ENCODE measurements at regions not wholly inside any gene's neighbourhood (a gene's known extent, or its start where the extent isn't known, plus 50 kb on each side); places are given as distances from the start of the nearest gene placed in this dataset.
"Not testable (repeated sequence)": the region's sequence is repeated elsewhere in the genome, so short reads cannot be mapped to it uniquely, and the experiment has no call there.

GRCh38 chr12:14236641-14237040 is 128.8 kb upstream of the ATF7IP start:
- H3K4me3 Mint-ChIP-seq; ATAC-seq (replicated peaks); DNase-seq; H3K27me3 Mint-ChIP-seq; H3K27ac Mint-ChIP-seq; H3K9me3 Mint-ChIP-seq; H3K36me3 Mint-ChIP-seq (ENCODE audit: insufficient read depth): not testable (repeated sequence)
- H3K4me1 Mint-ChIP-seq (ENCODE audit: low read depth in 2 of 2) = peaks cover 12 to 19% of the 10 kb centered on the region in 2 donors

- no peak for DNase-seq
- Mint-ChIP-seq H3K27me3 (no peaks in the 10 kb centered on the region), H3K27ac (no peak overlapping the region), H3K4me1 (ENCODE audit: low read depth in 2 of 2) (peaks cover 12 to 19% of the 10 kb centered on the region in 2 donors), H3K36me3 (ENCODE audit: insufficient read depth) (peaks cover 3% of the 10 kb centered on the region), H3K9me3 (no peaks in the 10 kb centered on the region), H3K4me3 (no peak overlapping the region)
- ATAC-seq (replicated peaks) = peak; percentile 51
Measured at GRCh38 chr12:14238221-14238792, 127.2 kb upstream of the ATF7IP start.

GRCh38 chr12:14239350-14239934 is 126.0 kb upstream of the ATF7IP start:
- Mint-ChIP-seq H3K9me3 (peaks cover 0 to 2% of the 10 kb centered on the region in 2 donors), H3K4me3 (peak overlapping the region; percentile 79 to 84), H3K27me3 (no peaks in the 10 kb centered on the region), H3K4me1 (ENCODE audit: low read depth in 2 of 2) (peaks cover 12 to 19% of the 10 kb centered on the region in 2 donors), H3K27ac (peak overlapping the region; percentile 72 to 86), H3K36me3 (ENCODE audit: insufficient read depth) (peaks cover 3% of the 10 kb centered on the region)
- DNase-seq (peak in 1 of 3 experiments; percentile 7), ATAC-seq (replicated peaks) (peak; percentile 81)

GRCh38 chr12:14239935-14240872 is 125.3 kb upstream of the ATF7IP start:
- no peak for DNase-seq
- ATAC-seq (replicated peaks) = peak; percentile 41

GRCh38 chr12:14240873-14241220 is 124.6 kb upstream of the ATF7IP start:
- peaks cover 12 to 19% of the 10 kb centered on the region in 2 donors for H3K4me1 Mint-ChIP-seq (ENCODE audit: low read depth in 2 of 2)
- DNase-seq = no peak
- no peak for ATAC-seq (replicated peaks)
- no peaks in the 10 kb centered on the region for H3K27me3 Mint-ChIP-seq
- H3K27ac Mint-ChIP-seq = peak overlapping the region; percentile 26 to 86
- H3K9me3 Mint-ChIP-seq = peaks cover 0 to 2% of the 10 kb centered on the region in 2 donors
- H3K4me3 Mint-ChIP-seq = peak overlapping the region; percentile 79 to 84
- peaks cover 3% of the 10 kb centered on the region for H3K36me3 Mint-ChIP-seq (ENCODE audit: insufficient read depth)

More at GRCh38 chr12:14239935-14240872, 125.3 kb upstream of the ATF7IP start:
- H3K27ac Mint-ChIP-seq = peak overlapping the region; percentile 72 to 86
- H3K27me3 Mint-ChIP-seq = no peaks in the 10 kb centered on the region
- H3K36me3 Mint-ChIP-seq (ENCODE audit: insufficient read depth) = peaks cover 3% of the 10 kb centered on the region
- H3K4me3 Mint-ChIP-seq = peak overlapping the region; percentile 79 to 84
- H3K9me3 Mint-ChIP-seq = peaks cover 0 to 2% of the 10 kb centered on the region in 2 donors
- H3K4me1 Mint-ChIP-seq (ENCODE audit: low read depth in 2 of 2) = peaks cover 12 to 19% of the 10 kb centered on the region in 2 donors

DNA sequence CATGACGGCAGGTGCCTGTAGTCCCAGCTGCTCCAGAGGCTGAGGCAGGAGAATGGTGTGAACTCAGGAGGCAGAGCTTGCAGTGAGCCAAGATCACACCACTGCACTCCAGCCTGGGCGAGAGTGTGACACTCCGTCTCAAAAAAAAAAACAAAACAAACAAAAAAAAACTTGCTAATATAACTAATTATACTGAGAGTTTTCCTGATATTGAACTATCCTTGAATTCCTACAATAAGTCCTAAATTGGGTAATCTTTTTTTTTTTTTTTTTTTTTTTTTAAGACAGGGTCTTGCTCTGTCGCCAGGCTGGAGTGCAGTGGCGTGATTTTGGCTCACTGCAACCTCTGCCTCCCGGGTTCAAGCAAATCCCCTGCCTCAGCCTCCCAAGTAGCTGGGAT is 122.7 kb upstream of the ATF7IP start:
- not testable (repeated sequence) for DNase-seq; H3K36me3 Mint-ChIP-seq (ENCODE audit: insufficient read depth); H3K27me3 Mint-ChIP-seq; ATAC-seq (replicated peaks); H3K4me3 Mint-ChIP-seq; H3K9me3 Mint-ChIP-seq; H3K27ac Mint-ChIP-seq
- H3K4me1 Mint-ChIP-seq (ENCODE audit: low read depth in 2 of 2) = peaks cover 12 to 19% of the 10 kb centered on the region in 2 donors

DNA sequence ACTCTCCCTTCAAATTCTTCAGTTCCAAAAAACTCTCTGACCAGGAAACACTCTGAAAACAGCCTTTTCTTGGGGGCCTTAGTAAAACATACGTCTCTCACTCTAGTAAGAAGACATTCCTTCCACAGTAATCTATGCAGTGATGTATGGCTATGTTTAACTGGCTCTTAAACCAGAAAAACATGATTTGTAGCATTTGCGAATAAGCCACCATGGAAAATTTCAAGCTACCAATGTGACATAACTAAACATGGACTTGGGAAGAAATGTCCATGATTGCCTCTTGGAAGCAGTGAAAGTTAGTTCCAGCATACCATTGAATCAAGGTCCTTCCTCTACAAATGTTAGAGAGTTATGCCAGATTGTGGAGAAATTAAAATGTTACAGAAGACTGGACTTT is 121.5 kb upstream of the ATF7IP start:
- Mint-ChIP-seq H3K4me1 (ENCODE audit: low read depth in 2 of 2) (peaks cover 12 to 19% of the 10 kb centered on the region in 2 donors), H3K27me3 (no peaks in the 10 kb centered on the region), H3K27ac (no peak overlapping the region), H3K36me3 (ENCODE audit: insufficient read depth) (no peaks in the 10 kb centered on the region), H3K4me3 (no peak overlapping the region), H3K9me3 (peaks cover 0 to 2% of the 10 kb centered on the region in 2 donors)
- no peak for ATAC-seq (replicated peaks)
- no peak for DNase-seq

DNA sequence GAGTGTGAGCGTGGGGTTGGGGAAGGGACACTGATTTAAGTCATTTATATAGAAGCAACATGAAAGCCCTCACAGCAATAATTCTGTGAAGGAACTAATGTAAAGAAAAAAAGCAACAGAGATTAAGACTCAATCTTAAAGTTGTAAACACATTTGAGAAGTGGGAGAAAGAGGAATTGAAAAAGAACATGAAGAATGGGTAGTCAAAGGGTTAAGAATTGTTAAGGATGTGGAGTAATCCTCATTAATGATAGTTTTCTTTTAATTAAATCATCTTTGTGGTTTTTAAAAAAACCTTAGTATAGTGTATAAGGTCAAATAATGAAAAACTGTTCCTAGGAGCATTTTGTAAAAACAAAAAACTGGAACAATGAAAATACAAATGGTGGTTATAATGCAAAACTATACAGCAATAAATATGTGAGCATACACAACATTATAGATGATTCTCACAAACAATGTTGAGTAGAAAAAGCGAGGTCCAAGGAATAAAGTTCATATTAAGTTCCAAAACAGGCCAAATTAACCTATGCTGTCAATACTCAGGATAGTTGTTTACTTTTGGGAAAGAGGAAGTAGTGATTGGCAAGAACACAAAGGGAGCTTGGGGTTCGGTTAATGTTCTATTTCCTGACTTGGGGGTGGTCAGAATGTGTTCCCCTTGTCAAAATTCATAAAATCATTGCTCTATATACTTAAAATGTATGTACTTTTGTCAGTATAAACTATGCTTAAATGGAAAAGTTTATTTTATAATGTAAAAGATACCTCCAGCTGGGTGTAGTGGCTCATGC is 120.4 kb upstream of the ATF7IP start:
- no peaks in the 10 kb centered on the region for H3K36me3 Mint-ChIP-seq (ENCODE audit: insufficient read depth)
- no peak overlapping the region for H3K4me3 Mint-ChIP-seq
- H3K4me1 Mint-ChIP-seq (ENCODE audit: low read depth in 2 of 2) = peaks cover 4 to 8% of the 10 kb centered on the region in 2 donors
- H3K9me3 Mint-ChIP-seq = peaks cover 0 to 2% of the 10 kb centered on the region in 2 donors
- ATAC-seq (replicated peaks) = no peak
- no peak for DNase-seq
- H3K27me3 Mint-ChIP-seq = no peaks in the 10 kb centered on the region
- H3K27ac Mint-ChIP-seq = no peak overlapping the region

DNA sequence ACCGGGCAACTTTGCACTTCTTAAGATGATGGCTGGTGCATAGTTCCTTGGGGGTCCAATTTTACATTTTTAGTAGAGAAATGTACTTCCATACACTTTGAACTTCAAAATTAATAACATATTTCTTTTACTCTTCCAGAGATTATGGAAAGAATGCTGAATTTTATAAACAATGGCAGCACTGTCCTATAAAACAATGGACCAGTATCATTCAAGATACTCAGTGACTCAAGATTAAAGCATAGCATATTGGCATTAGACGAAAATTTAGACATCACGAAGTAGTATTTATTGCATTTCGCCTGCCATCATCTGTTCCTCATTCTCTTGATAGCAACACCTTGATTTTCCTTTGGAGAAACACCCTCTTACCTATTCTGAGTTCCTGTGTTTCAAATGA is 118.3 kb upstream of the ATF7IP start:
- Mint-ChIP-seq H3K27ac (no peak overlapping the region), H3K9me3 (peaks cover 0 to 2% of the 10 kb centered on the region in 2 donors), H3K4me3 (no peak overlapping the region), H3K36me3 (ENCODE audit: insufficient read depth) (no peaks in the 10 kb centered on the region), H3K4me1 (ENCODE audit: low read depth in 2 of 2) (no peaks in the 10 kb centered on the region), H3K27me3 (no peaks in the 10 kb centered on the region)
- ATAC-seq (replicated peaks) (no peak), DNase-seq (no peak)

- ATAC-seq (replicated peaks) (no peak), DNase-seq (no peak)
- Mint-ChIP-seq H3K27ac (no peak overlapping the region), H3K9me3 (no peaks in the 10 kb centered on the region), H3K36me3 (ENCODE audit: insufficient read depth) (no peaks in the 10 kb centered on the region), H3K4me3 (no peak overlapping the region), H3K27me3 (no peaks in the 10 kb centered on the region), H3K4me1 (ENCODE audit: low read depth in 2 of 2) (no peaks in the 10 kb centered on the region)
Measured at GRCh38 chr12:14249368-14249767, 116.1 kb upstream of the ATF7IP start.

- peaks cover 10% of the 10 kb centered on the region for H3K36me3 Mint-ChIP-seq (ENCODE audit: insufficient read depth)
- no peaks in the 10 kb centered on the region for H3K9me3 Mint-ChIP-seq
- peaks cover 22 to 26% of the 10 kb centered on the region in 2 donors for H3K4me1 Mint-ChIP-seq (ENCODE audit: low read depth in 2 of 2)
- H3K4me3 Mint-ChIP-seq = no peak overlapping the region
- no peak for DNase-seq
- no peaks in the 10 kb centered on the region for H3K27me3 Mint-ChIP-seq
- ATAC-seq (replicated peaks) = no peak
- H3K27ac Mint-ChIP-seq = no peak overlapping the region
Measured at GRCh38 chr12:14252697-14253096, 112.8 kb upstream of the ATF7IP start.

DNA sequence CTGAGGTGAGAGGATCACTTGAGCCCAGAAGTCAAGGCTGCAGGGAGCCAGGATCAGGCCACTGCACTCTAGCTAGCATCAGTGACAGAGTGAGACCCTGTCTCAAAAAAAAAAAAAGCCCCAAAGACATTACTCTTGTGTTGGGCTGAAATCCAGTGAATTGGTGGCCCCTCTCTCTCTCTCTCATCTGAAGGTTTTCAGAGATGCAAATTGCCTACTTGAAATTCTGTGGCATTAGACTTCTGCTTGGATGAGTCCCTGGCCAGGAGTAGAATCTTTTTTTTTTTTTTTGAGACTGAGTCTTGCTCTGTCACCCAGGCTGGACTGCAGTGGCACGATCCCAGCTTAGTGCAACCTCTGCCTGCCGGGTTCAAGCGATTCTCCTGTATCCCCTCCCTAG is 112.0 kb upstream of the ATF7IP start:
- Mint-ChIP-seq H3K9me3 (no peaks in the 10 kb centered on the region), H3K4me1 (ENCODE audit: low read depth in 2 of 2) (peaks cover 30 to 34% of the 10 kb centered on the region in 2 donors)

GRCh38 chr12:14254781-14255180 is 110.7 kb upstream of the ATF7IP start:
- peak overlapping the region; percentile 95 to 97 for H3K27ac Mint-ChIP-seq
- H3K36me3 Mint-ChIP-seq (ENCODE audit: insufficient read depth) = peaks cover 13% of the 10 kb centered on the region
- peak overlapping the region in 1 of 2 donors; percentile 24 for H3K4me3 Mint-ChIP-seq
- no peaks in the 10 kb centered on the region for H3K27me3 Mint-ChIP-seq
- DNase-seq (no peak), ATAC-seq (replicated peaks) (no peak)
- no peaks in the 10 kb centered on the region for H3K9me3 Mint-ChIP-seq
- peaks cover 32 to 40% of the 10 kb centered on the region in 2 donors for H3K4me1 Mint-ChIP-seq (ENCODE audit: low read depth in 2 of 2)

More for the DNA sequence above, 112.0 kb upstream of the ATF7IP start:
- DNase-seq = no peak
- Mint-ChIP-seq H3K4me3 (no peak overlapping the region), H3K27me3 (no peaks in the 10 kb centered on the region), H3K36me3 (ENCODE audit: insufficient read depth) (peaks cover 13% of the 10 kb centered on the region), H3K27ac (peak overlapping the region in 1 of 2 donors; percentile 19)
- no peak for ATAC-seq (replicated peaks)

All from effector memory CD8-positive, alpha-beta T cell (primary cell).